Kidney (tissue), 13 donors: ENCODE measurements at regions not wholly inside any gene's neighbourhood (a gene's known extent, or its start where the extent isn't known, plus 50 kb on each side); places are given as distances from the start of the nearest gene placed in this dataset.
A peak's percentile ranks its signal among the peaks of the same experiment; 100 is the strongest.

Source experiments
- DNase-seq, 5 donors: peaks; one replicate each; pipeline ENCODE4 v3.0.0-alpha.2; 2013 to 2020
- FAIRE-seq: peaks from 2 replicates; lab custom pipeline; 2012; peaks lifted over from hg19 to GRCh38; lab: Jason Lieb, UNC
- H3K27ac ChIP-seq, 2 donors: one replicate each; pipeline ENCODE4 v1.7.0; 2013; ENCODE audit warnings: low read depth in 2 of 2, low read length in 2 of 2, inconsistent platforms in 1 of 2
- H3K27me3 ChIP-seq: one replicate; pipeline ENCODE4 v1.7.1; 2013; ENCODE audit warnings: low read length, inconsistent platforms; ENCODE audit not compliant: control insufficient read depth, insufficient read depth
- H3K36me3 ChIP-seq, 3 donors: one replicate each; pipeline versions ENCODE4 v1.7.0 to v1.7.1; 2013; ENCODE audit warnings: low read length in 3 of 3, control low read depth in 1 of 3, inconsistent platforms in 1 of 3; ENCODE audit not compliant: insufficient read depth in 3 of 3, control insufficient read depth in 2 of 3
- H3K4me1 ChIP-seq, 3 donors: one replicate each; pipeline versions ENCODE4 v1.7.0 to v1.7.1; 2013; ENCODE audit warnings: low read length in 3 of 3, inconsistent platforms in 1 of 3, low read depth in 1 of 3; ENCODE audit not compliant: control insufficient read depth in 2 of 3, insufficient read depth in 2 of 3
- H3K4me3 ChIP-seq, 3 donors: one replicate each; pipeline versions ENCODE4 v1.7.0 to v1.8.1; 2013; ENCODE audit warnings: low read length in 3 of 3, control low read depth in 1 of 3, inconsistent platforms in 1 of 3
- H3K9ac ChIP-seq, 3 donors: one replicate each; pipeline versions ENCODE4 v1.7.0 to v1.7.1; 2013; ENCODE audit warnings: low read length in 3 of 3, control low read depth in 1 of 3, inconsistent platforms in 1 of 3
- H3K9me3 ChIP-seq, 3 donors: one replicate each; pipeline versions ENCODE4 v1.7.0 to v1.7.1; 2013; ENCODE audit warnings: low read length in 3 of 3, control low read depth in 1 of 3, inconsistent platforms in 1 of 3; ENCODE audit not compliant: control insufficient read depth in 2 of 3, insufficient read depth in 1 of 3
- CTCF ChIP-seq: IDR thresholded peaks from 3 replicates; pipeline ENCODE4 v1.5.1; 2012; ENCODE audit warnings: mild to moderate bottlenecking, moderate library complexity, borderline replicate concordance; ENCODE audit not compliant: insufficient read depth; ENCODE audit errors: extremely low read depth
- intact Hi-C: fragments of 100-400 bp; cut with DNase I; formaldehyde crosslinking; loops from one replicate; pipeline ENCODE4 v1.11.1; 2022
- donor health status: control.
- donor health status: control.
- donor health status: control.
- donor health status: control.
- donor health status: control.
- donor health status: DM: yes; HTN: yes; CAD: no.
- donor health status: Normal renal cell carcinoma (clear cell type).

- Histone ChIP-seq H3K36me3 (no peaks in the 10 kb centered on the region), H3K27me3 (no peaks in the 10 kb centered on the region), H3K9ac (no peak overlapping the region), H3K27ac (no peak overlapping the region), H3K4me1 (no peaks in the 10 kb centered on the region), H3K9me3 (no peaks in the 10 kb centered on the region), H3K4me3 (no peak overlapping the region)
- DNase-seq (peak in 1 of 5 donors; percentile 60), FAIRE-seq (no peak)
- intact Hi-C loops = no loop called here
- TF ChIP-seq CTCF = no peak
Observed at GRCh38 chr22:19632668-19633148, 81.6 kb upstream of the SEPTIN5 start.

GRCh38 chr22:19634226-19634975, 79.9 kb upstream of the SEPTIN5 start:
- Histone ChIP-seq H3K9ac (no peak overlapping the region), H3K27me3 (no peaks in the 10 kb centered on the region), H3K9me3 (no peaks in the 10 kb centered on the region), H3K4me3 (no peak overlapping the region), H3K27ac (no peak overlapping the region), H3K36me3 (no peaks in the 10 kb centered on the region), H3K4me1 (no peaks in the 10 kb centered on the region)
- no peak for TF ChIP-seq CTCF
- DNase-seq = peak in 3 of 5 donors; percentile 47 to 62 (median 54)
- FAIRE-seq = no peak
- intact Hi-C loops = no loop called here

GRCh38 chr22:19635644-19636043, 78.7 kb upstream of the SEPTIN5 start:
- FAIRE-seq (no peak), DNase-seq (no peak)
- Histone ChIP-seq H3K9me3 (no peaks in the 10 kb centered on the region), H3K4me3 (no peak overlapping the region), H3K9ac (no peak overlapping the region), H3K4me1 (no peaks in the 10 kb centered on the region), H3K27ac (no peak overlapping the region), H3K27me3 (no peaks in the 10 kb centered on the region), H3K36me3 (no peaks in the 10 kb centered on the region)
- TF ChIP-seq CTCF = no peak
- intact Hi-C loops = no loop called here
